GM23338 (cell line): ENCODE measurements at regions not wholly inside any gene's neighbourhood (a gene's known extent, or its start where the extent isn't known, plus 50 kb on each side); places are given as distances from the start of the nearest gene placed in this dataset.

Source experiments
- ATAC-seq: fragments of 200-7000 bp; cut with Tn5 transposase; 3 replicates; pipeline ENCODE4 v1.9.1; 2020
- DNase-seq: peaks from one replicate; pipeline ENCODE4 v3.0.0-alpha.2; 2015; ENCODE audit warnings: low spot score
- H2AFZ ChIP-seq: fragments of 200-600 bp; sonication (generic); 2 replicates; pipeline ENCODE4 v1.8.0; 2016; ENCODE audit warnings: antibody characterized with exemption, mild to moderate bottlenecking, moderate library complexity
- H3F3A ChIP-seq: fragments of 200-600 bp; sonication (generic); replicated peaks from 2 replicates; pipeline ENCODE4 v1.8.0; 2017; ENCODE audit warnings: antibody characterized with exemption, mixed run types, low read depth
- H3K27ac ChIP-seq: fragments of 200-600 bp; sonication (generic); 2 replicates; pipeline ENCODE4 v1.6.1; 2016; ENCODE audit warnings: low read depth
- H3K27me3 ChIP-seq: fragments of 200-600 bp; sonication (generic); 2 replicates; pipeline ENCODE4 v1.8.0; 2016; ENCODE audit warnings: mild to moderate bottlenecking, mixed run types, moderate library complexity; ENCODE audit not compliant: insufficient read depth
- H3K36me3 ChIP-seq: fragments of 200-600 bp; sonication (generic); 2 replicates; pipeline ENCODE4 v1.8.0; 2016; ENCODE audit warnings: mild to moderate bottlenecking; ENCODE audit not compliant: insufficient read depth
- H3K4me1 ChIP-seq: fragments of 200-600 bp; sonication (generic); 2 replicates; pipeline ENCODE4 v1.8.0; 2016; ENCODE audit warnings: mild to moderate bottlenecking, moderate library complexity; ENCODE audit not compliant: insufficient read depth
- H3K4me2 ChIP-seq: fragments of 200-600 bp; sonication (generic); 2 replicates; pipeline ENCODE4 v1.7.1; 2017; ENCODE audit warnings: mixed run types
- H3K4me3 ChIP-seq: fragments of 200-600 bp; sonication (generic); 2 replicates; pipeline ENCODE4 v1.6.1; 2016; ENCODE audit warnings: mixed run types
- H3K79me2 ChIP-seq: fragments of 200-600 bp; sonication (generic); replicated peaks from 2 replicates; pipeline ENCODE4 v1.8.0; 2017; ENCODE audit warnings: mild to moderate bottlenecking; ENCODE audit not compliant: insufficient read depth
- H3K9me2 ChIP-seq: fragments of 200-600 bp; sonication (generic); 2 replicates; pipeline ENCODE4 v1.8.0; 2017; ENCODE audit not compliant: insufficient read depth
- H4K20me1 ChIP-seq: fragments of 200-600 bp; sonication (generic); replicated peaks from 2 replicates; pipeline ENCODE4 v1.8.0; 2017; ENCODE audit warnings: mild to moderate bottlenecking; ENCODE audit not compliant: insufficient read depth
- H3K27ac Mint-ChIP-seq: 2 replicates; pipeline ENCODE4 v1.8.0; 2020; ENCODE audit warnings: inconsistent platforms, mild to moderate bottlenecking, moderate library complexity, mixed read lengths
- H3K27me3 Mint-ChIP-seq: 3 replicates; pipeline ENCODE4 v1.8.0; 2022; ENCODE audit warnings: low read depth, mild to moderate bottlenecking, moderate library complexity, mixed read lengths, inconsistent platforms; ENCODE audit not compliant: insufficient read depth, poor library complexity
- H3K36me3 Mint-ChIP-seq: 3 replicates; pipeline ENCODE4 v1.8.0; 2021; ENCODE audit warnings: low read depth, mild to moderate bottlenecking, inconsistent platforms, moderate library complexity, mixed read lengths
- H3K4me1 Mint-ChIP-seq: 3 replicates; pipeline ENCODE4 v1.8.0; 2020; ENCODE audit warnings: mild to moderate bottlenecking, inconsistent platforms, mixed read lengths
- H3K4me3 Mint-ChIP-seq: 3 replicates; pipeline ENCODE4 v1.8.0; 2021; ENCODE audit warnings: moderate library complexity, mild to moderate bottlenecking, inconsistent platforms, mixed read lengths
- H3K9me3 Mint-ChIP-seq: 3 replicates; pipeline ENCODE4 v1.8.0; 2020; ENCODE audit warnings: moderate library complexity, mild to moderate bottlenecking, inconsistent platforms, mixed read lengths
- CREB1 ChIP-seq: fragments of 250-450 bp; sonication (Bioruptor Pico); IDR thresholded peaks from 2 replicates; pipeline ENCODE4 v1.5.0; 2020; ENCODE audit warnings: low read depth, mild to moderate bottlenecking, moderate library complexity
- CTCF ChIP-seq, 2 experiments: fragments of 200-600 bp in 1 of 2; sonication (generic) in 1 of 2; conservative IDR thresholded peaks; 2 replicates each; pipeline versions ENCODE4 v1.5.1 to v1.6.1; 2016 to 2017; ENCODE audit warnings: antibody characterized with exemption in 2 of 2, low read depth in 2 of 2, mild to moderate bottlenecking in 2 of 2, moderate library complexity in 1 of 2
- ETS1 ChIP-seq: IDR thresholded peaks from 2 replicates; pipeline ENCODE4 v1.6.1; 2016; ENCODE audit warnings: antibody characterized with exemption
- EZH2 ChIP-seq: fragments of 200-600 bp; sonication (generic); IDR thresholded peaks from one replicate; pipeline ENCODE4 v1.8.0; 2017; ENCODE audit warnings: antibody characterized with exemption, mild to moderate bottlenecking, low read depth; ENCODE audit not compliant: unreplicated experiment
- EZH2phosphoT487 ChIP-seq: fragments of 200-600 bp; sonication (generic); IDR thresholded peaks from one replicate; pipeline ENCODE4 v1.8.1; 2018; ENCODE audit warnings: antibody characterized with exemption; ENCODE audit not compliant: unreplicated experiment
- JUNB ChIP-seq: IDR thresholded peaks from one replicate; pipeline ENCODE4 v1.6.1; 2016; ENCODE audit warnings: antibody characterized with exemption; ENCODE audit not compliant: unreplicated experiment
- NANOG ChIP-seq: IDR thresholded peaks from 2 replicates; pipeline ENCODE4 v1.6.1; 2016; ENCODE audit warnings: antibody characterized with exemption, borderline replicate concordance
- POLR2AphosphoS5 ChIP-seq: IDR thresholded peaks from 2 replicates; pipeline ENCODE4 v1.6.1; 2016; ENCODE audit warnings: antibody characterized with exemption, low read depth
- REST ChIP-seq: IDR thresholded peaks from one replicate; pipeline ENCODE4 v1.6.1; 2018; ENCODE audit warnings: antibody characterized with exemption; ENCODE audit not compliant: unreplicated experiment
- STAT1 ChIP-seq: IDR thresholded peaks from one replicate; pipeline ENCODE4 v1.6.1; 2016; ENCODE audit warnings: antibody characterized with exemption; ENCODE audit not compliant: unreplicated experiment
- ZNF114 ChIP-seq: fragments of 250-450 bp; sonication (Bioruptor Pico); IDR thresholded peaks from 2 replicates; pipeline ENCODE4 v1.5.0; 2020; ENCODE audit warnings: mild to moderate bottlenecking, moderate library complexity
- ZNF331 ChIP-seq: fragments of 250-450 bp; sonication (Bioruptor Pico); IDR thresholded peaks from 2 replicates; pipeline ENCODE4 v1.5.0; 2020; ENCODE audit warnings: low read depth, mild to moderate bottlenecking, moderate library complexity
- ZNF462 ChIP-seq: fragments of 250-450 bp; sonication (Bioruptor Pico); IDR thresholded peaks from 2 replicates; pipeline ENCODE4 v1.5.0; 2020; ENCODE audit warnings: mild to moderate bottlenecking, moderate library complexity

- TF ChIP-seq CREB1 (CRISPR knock-in tag) (no peak), ZNF114 (CRISPR knock-in tag) (no peak), ETS1 (no peak), STAT1 (no peak), ZNF331 (CRISPR knock-in tag) (no peak), ZNF462 (no peak), REST (no peak), CTCF (conservative IDR thresholded peaks at IDR 0.05; ENCODE audit: low read depth in 2 of 2) (no peak), EZH2phosphoT487 (no peak), EZH2 (no peak), POLR2AphosphoS5 (no peak), JUNB (no peak), NANOG (no peak)
- no peaks in the 10 kb centered on the region for H3F3A ChIP-seq
These were observed 387.9 kb downstream of the PYDC2 start for GRCh38 chr3:191848818-191849217.

More at GRCh38 chr3:191848818-191849217, 387.9 kb downstream of the PYDC2 start:
- no peaks in the 10 kb centered on the region for H3K27me3 Mint-ChIP-seq
- H3K79me2 ChIP-seq, result no peaks in the 10 kb centered on the region
- no peaks in the 10 kb centered on the region for H3K36me3 Mint-ChIP-seq
- no peaks in the 10 kb centered on the region for H3K36me3 ChIP-seq
- H3K4me2 ChIP-seq, result no peak overlapping the region
- no peaks in the 10 kb centered on the region for H3K27me3 ChIP-seq
- H3K4me3 ChIP-seq, result no peak overlapping the region
- ATAC-seq (no peak), DNase-seq (no peak)
- H4K20me1 ChIP-seq, result no peaks in the 10 kb centered on the region
- no peaks in the 10 kb centered on the region for H3K4me1 ChIP-seq
- H3K27ac ChIP-seq, result no peak overlapping the region
- H2AFZ ChIP-seq, result no peak overlapping the region; the same call in 1 of the 2 replicates
- peaks cover 3% of the 10 kb centered on the region; the same call in 1 of the 2 replicates for H3K9me2 ChIP-seq
- no peak overlapping the region for H3K27ac Mint-ChIP-seq
- no peaks in the 10 kb centered on the region for H3K9me3 Mint-ChIP-seq
- H3K4me1 Mint-ChIP-seq, result no peaks in the 10 kb centered on the region
- H3K4me3 Mint-ChIP-seq, result no peak overlapping the region
